HL-60 (cell line): ENCODE measurements at regions not wholly inside any gene's neighbourhood (a gene's known extent, or its start where the extent isn't known, plus 50 kb on each side); places are given as distances from the start of the nearest gene placed in this dataset.

Experiments
- DNase-seq, 2 experiments: peaks; one replicate each; pipeline ENCODE4 v3.0.0-alpha.2; 2010 to 2020; ENCODE audit warnings: low read depth in 1 of 2, low spot score in 1 of 2
- H3K27ac ChIP-seq: fragments of 250-450 bp; sonication (Bioruptor Pico); replicated peaks from 2 replicates; pipeline ENCODE4 v1.5.1; 2020; ENCODE audit warnings: mild to moderate bottlenecking, moderate library complexity
- H3K27me3 ChIP-seq: fragments of 250-450 bp; sonication (Bioruptor Pico); 2 replicates; pipeline ENCODE4 v1.5.1; 2021; ENCODE audit warnings: mild to moderate bottlenecking, moderate library complexity; ENCODE audit not compliant: insufficient read depth, poor library complexity, severe bottlenecking
- H3K4me3 ChIP-seq: replicated peaks from 2 replicates; pipeline ENCODE4 v1.5.1; 2011; ENCODE audit warnings: mild to moderate bottlenecking, control low read depth, low read length; ENCODE audit not compliant: insufficient read depth
- GABPA ChIP-seq: IDR thresholded peaks from 2 replicates; pipeline ENCODE4 v1.6.1; 2012; ENCODE audit warnings: low read depth
- POLR2AphosphoS5 ChIP-seq: IDR thresholded peaks from 2 replicates; pipeline ENCODE4 v1.6.1; 2012; ENCODE audit warnings: low read depth
- SPI1 ChIP-seq: IDR thresholded peaks from 2 replicates; pipeline ENCODE4 v1.6.1; 2012; ENCODE audit warnings: low read depth, mild to moderate bottlenecking, borderline replicate concordance
- TF ChIP-seq, protein P1 (sequence below): IDR thresholded peaks from 2 replicates; pipeline ENCODE4 v1.6.1; 2012; ENCODE audit warnings: low read depth; ENCODE audit not compliant: insufficient replicate concordance
- TF ChIP-seq, protein P2 (sequence below): IDR thresholded peaks from one replicate; pipeline ENCODE4 v1.5.1; 2011; ENCODE audit warnings: low read length, control low read depth, inconsistent platforms; ENCODE audit not compliant: insufficient read depth

DNA sequence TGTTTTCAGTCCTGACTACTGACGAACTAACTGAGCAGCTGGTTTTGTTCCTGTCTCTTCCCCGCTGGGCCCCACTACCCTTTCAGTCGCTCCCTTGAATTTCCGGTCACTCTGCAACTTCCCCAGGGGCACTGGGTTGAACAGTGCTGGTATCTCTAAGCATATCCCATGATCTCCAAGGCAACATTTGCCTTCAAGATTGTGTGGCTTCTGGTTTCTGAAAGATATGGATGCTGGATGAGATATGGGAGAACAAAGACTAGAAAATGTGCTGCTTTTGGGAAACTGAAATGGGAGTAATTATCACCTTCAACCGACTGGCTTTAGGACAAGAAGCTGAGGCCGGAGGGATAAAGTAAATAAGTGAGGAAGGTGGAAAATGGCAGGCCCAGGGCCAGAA, 258.2 kb upstream of the PIK3R1 start:
- no peaks in the 10 kb centered on the region for H3K27me3 ChIP-seq
- TF ChIP-seq GABPA (no peak), SPI1 (no peak), POLR2AphosphoS5 (no peak)
- TF ChIP-seq, protein P1, sequence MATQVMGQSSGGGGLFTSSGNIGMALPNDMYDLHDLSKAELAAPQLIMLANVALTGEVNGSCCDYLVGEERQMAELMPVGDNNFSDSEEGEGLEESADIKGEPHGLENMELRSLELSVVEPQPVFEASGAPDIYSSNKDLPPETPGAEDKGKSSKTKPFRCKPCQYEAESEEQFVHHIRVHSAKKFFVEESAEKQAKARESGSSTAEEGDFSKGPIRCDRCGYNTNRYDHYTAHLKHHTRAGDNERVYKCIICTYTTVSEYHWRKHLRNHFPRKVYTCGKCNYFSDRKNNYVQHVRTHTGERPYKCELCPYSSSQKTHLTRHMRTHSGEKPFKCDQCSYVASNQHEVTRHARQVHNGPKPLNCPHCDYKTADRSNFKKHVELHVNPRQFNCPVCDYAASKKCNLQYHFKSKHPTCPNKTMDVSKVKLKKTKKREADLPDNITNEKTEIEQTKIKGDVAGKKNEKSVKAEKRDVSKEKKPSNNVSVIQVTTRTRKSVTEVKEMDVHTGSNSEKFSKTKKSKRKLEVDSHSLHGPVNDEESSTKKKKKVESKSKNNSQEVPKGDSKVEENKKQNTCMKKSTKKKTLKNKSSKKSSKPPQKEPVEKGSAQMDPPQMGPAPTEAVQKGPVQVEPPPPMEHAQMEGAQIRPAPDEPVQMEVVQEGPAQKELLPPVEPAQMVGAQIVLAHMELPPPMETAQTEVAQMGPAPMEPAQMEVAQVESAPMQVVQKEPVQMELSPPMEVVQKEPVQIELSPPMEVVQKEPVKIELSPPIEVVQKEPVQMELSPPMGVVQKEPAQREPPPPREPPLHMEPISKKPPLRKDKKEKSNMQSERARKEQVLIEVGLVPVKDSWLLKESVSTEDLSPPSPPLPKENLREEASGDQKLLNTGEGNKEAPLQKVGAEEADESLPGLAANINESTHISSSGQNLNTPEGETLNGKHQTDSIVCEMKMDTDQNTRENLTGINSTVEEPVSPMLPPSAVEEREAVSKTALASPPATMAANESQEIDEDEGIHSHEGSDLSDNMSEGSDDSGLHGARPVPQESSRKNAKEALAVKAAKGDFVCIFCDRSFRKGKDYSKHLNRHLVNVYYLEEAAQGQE: no peak
- TF ChIP-seq, protein P2, sequence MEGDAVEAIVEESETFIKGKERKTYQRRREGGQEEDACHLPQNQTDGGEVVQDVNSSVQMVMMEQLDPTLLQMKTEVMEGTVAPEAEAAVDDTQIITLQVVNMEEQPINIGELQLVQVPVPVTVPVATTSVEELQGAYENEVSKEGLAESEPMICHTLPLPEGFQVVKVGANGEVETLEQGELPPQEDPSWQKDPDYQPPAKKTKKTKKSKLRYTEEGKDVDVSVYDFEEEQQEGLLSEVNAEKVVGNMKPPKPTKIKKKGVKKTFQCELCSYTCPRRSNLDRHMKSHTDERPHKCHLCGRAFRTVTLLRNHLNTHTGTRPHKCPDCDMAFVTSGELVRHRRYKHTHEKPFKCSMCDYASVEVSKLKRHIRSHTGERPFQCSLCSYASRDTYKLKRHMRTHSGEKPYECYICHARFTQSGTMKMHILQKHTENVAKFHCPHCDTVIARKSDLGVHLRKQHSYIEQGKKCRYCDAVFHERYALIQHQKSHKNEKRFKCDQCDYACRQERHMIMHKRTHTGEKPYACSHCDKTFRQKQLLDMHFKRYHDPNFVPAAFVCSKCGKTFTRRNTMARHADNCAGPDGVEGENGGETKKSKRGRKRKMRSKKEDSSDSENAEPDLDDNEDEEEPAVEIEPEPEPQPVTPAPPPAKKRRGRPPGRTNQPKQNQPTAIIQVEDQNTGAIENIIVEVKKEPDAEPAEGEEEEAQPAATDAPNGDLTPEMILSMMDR: no peak
- no peak for DNase-seq
- H3K4me3 ChIP-seq: no peak overlapping the region
- no peak overlapping the region for H3K27ac ChIP-seq

DNA sequence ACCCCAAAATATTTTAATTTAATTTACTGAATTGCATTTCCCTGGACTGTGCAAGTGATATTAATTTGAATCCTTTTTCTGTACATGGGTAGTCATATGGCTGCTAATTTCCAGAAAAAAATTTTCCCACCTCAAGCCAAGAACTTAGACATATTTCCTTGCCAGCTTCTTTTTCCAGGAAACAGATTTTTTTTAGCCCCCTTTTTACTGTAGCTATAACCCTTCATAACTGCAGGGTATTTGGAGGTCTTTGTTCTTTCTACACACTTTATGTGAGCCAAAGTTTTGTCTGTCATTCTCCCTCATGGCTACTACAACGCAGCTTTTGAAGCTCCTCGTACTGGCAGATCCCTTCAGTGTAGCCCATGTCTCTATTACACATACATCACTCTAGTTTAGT, 261.2 kb upstream of the PIK3R1 start:
- DNase-seq: no peak
- H3K27ac ChIP-seq: no peak overlapping the region
- H3K27me3 ChIP-seq: no peaks in the 10 kb centered on the region
- TF ChIP-seq, protein P2: no peak
- TF ChIP-seq, protein P1: no peak
- TF ChIP-seq SPI1 (no peak), GABPA (no peak), POLR2AphosphoS5 (no peak)
- H3K4me3 ChIP-seq: no peak overlapping the region

DNA sequence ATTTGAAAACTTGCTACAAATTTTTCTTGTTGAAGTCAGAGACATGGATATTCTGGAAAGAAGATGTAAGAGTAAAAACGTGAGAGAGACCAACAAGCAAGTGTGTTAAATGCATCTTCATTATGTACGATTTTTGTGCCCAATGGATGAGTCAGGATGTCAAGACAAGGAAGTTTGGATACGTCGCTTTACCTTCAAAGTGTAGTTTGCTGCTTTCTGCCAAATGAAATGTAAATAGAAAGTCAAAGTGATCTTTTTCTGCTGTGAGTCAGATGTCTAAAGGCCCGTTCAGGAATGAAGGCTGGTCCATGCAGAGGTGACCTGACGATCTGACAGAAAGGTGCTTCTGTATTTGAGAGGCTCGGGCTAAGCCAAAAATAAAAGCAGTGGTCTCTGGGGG, 273.1 kb upstream of the PIK3R1 start:
- Histone ChIP-seq H3K27ac (no peak overlapping the region), H3K27me3 (no peaks in the 10 kb centered on the region), H3K4me3 (no peak overlapping the region)
- TF ChIP-seq POLR2AphosphoS5: no peak
- TF ChIP-seq, protein P2: no peak
- TF ChIP-seq, protein P1: no peak
- no peak for TF ChIP-seq GABPA
- TF ChIP-seq SPI1: no peak
- DNase-seq: no peak
